A673 (cell line): ENCODE measurements at regions not wholly inside any gene's neighbourhood (a gene's known extent, or its start where the extent isn't known, plus 50 kb on each side); places are given as distances from the start of the nearest gene placed in this dataset.

Experiments used
- EZH2 ChIP-seq: fragments of 200-600 bp; sonication (generic); IDR thresholded peaks from 2 replicates; pipeline ENCODE4 v1.6.1; 2017; ENCODE audit warnings: borderline replicate concordance, low read depth, mild to moderate bottlenecking, mixed read lengths, antibody characterized with exemption, low read length; ENCODE audit not compliant: poor library complexity, severe bottlenecking
- TF ChIP-seq, protein P1 (sequence below): fragments of 300-800, 200-600 bp; sonication (generic); conservative IDR thresholded peaks from 2 replicates; pipeline ENCODE4 v1.5.1; 2017; ENCODE audit warnings: low read depth, mild to moderate bottlenecking, antibody characterized with exemption, low read length, moderate library complexity, mixed read lengths

- TF ChIP-seq EZH2 = no peak
- TF ChIP-seq, protein P1, sequence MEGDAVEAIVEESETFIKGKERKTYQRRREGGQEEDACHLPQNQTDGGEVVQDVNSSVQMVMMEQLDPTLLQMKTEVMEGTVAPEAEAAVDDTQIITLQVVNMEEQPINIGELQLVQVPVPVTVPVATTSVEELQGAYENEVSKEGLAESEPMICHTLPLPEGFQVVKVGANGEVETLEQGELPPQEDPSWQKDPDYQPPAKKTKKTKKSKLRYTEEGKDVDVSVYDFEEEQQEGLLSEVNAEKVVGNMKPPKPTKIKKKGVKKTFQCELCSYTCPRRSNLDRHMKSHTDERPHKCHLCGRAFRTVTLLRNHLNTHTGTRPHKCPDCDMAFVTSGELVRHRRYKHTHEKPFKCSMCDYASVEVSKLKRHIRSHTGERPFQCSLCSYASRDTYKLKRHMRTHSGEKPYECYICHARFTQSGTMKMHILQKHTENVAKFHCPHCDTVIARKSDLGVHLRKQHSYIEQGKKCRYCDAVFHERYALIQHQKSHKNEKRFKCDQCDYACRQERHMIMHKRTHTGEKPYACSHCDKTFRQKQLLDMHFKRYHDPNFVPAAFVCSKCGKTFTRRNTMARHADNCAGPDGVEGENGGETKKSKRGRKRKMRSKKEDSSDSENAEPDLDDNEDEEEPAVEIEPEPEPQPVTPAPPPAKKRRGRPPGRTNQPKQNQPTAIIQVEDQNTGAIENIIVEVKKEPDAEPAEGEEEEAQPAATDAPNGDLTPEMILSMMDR = no peak
These were observed 143.8 kb downstream of the PALM2AKAP2 start for GRCh38 chr9:109923806-109924205.
